ENCODE measurements at regions not wholly inside any gene's neighbourhood (a gene's known extent, or its start where the extent isn't known, plus 50 kb on each side); places are given as distances from the start of the nearest gene placed in this dataset.

DNA sequence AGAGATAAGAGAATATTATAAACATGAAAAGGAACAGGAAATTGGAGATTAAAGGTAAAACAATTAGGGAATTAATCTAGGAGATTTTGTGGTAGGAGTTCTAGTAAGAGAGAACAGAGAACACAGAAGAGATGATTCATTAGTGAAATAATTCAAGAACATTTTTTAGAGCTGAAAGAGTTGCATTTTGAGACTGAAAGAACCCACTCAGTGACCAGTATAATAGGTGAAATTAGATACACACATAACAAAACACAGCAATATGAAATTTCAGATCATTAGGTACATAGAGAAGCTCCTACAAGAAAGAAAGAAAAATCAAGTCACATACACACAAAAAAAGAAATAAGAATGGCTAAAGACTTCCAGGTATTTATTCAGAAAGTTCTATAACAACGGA, 144.0 kb downstream of the CYSLTR2 start:
- no peak for TF ChIP-seq TAF1 (IDR thresholded peaks at IDR 0.05; ENCODE audit: borderline replicate concordance, low read depth, low read length)
- no peak for TF ChIP-seq POLR2A (IDR thresholded peaks at IDR 0.05; ENCODE audit: low read depth, low read length)
- no peak for TF ChIP-seq POLR2AphosphoS5 (IDR thresholded peaks at IDR 0.05; ENCODE audit: low read depth, low read length)
